ENCODE measurements at regions not wholly inside any gene's neighbourhood (a gene's known extent, or its start where the extent isn't known, plus 50 kb on each side); places are given as distances from the start of the nearest gene placed in this dataset.

GRCh38 chr1:244354810-244355278 lies 96.9 kb downstream of the ADSS2 start:
- peak overlapping the region; percentile 78 for H3K27ac ChIP-seq
- no peak for DNase-seq
- no peaks in the 10 kb centered on the region for H3K79me2 ChIP-seq (ENCODE audit: low read depth)
- H3K36me3 ChIP-seq (ENCODE audit: low read depth) = no peaks in the 10 kb centered on the region
- ChIA-PET POLR2A (ENCODE audit: unreplicated experiment) (no interaction called here), CTCF (no interaction called here)
- H2AFZ ChIP-seq = no peak overlapping the region
- no peak for TF ChIP-seq CTCF (conservative IDR thresholded peaks at IDR 0.05)
- no peak for TF ChIP-seq EZH2 (IDR thresholded peaks at IDR 0.05; ENCODE audit: low read depth)
- no peak overlapping the region for H3K4me2 ChIP-seq
- peaks cover 16% of the 10 kb centered on the region for H3K4me1 ChIP-seq (replicated peaks; ENCODE audit: insufficient read depth)
- H3K9me2 ChIP-seq (ENCODE audit: insufficient read depth) = no peaks in the 10 kb centered on the region
- H4K20me1 ChIP-seq (ENCODE audit: insufficient read depth) = no peaks in the 10 kb centered on the region
- peaks cover 6% of the 10 kb centered on the region for H3F3A ChIP-seq (ENCODE audit: insufficient read depth, low read depth)
- H3K27me3 ChIP-seq (ENCODE audit: insufficient read depth, low read depth) = no peaks in the 10 kb centered on the region
- intact Hi-C loops (cut with micrococcal nuclease; ENCODE audit: unreplicated experiment) = loop anchor here (5.0 kb wide), 1 partner anchor 53 kb away; no protein-coding TSS in a partner anchor
- no TSS peak for BruUV-seq (replicated peaks)
- H3K9me3 ChIP-seq (ENCODE audit: insufficient read depth, low read depth) = no peaks in the 10 kb centered on the region
- no peak overlapping the region for H3K4me3 ChIP-seq

- Histone ChIP-seq H3K9me2 (ENCODE audit: insufficient read depth) (no peaks in the 10 kb centered on the region), H3K79me2 (ENCODE audit: low read depth) (no peaks in the 10 kb centered on the region), H3K4me3 (no peak overlapping the region), H4K20me1 (ENCODE audit: insufficient read depth) (no peaks in the 10 kb centered on the region), H2AFZ (no peak overlapping the region), H3F3A (ENCODE audit: insufficient read depth, low read depth) (peaks cover 6% of the 10 kb centered on the region), H3K36me3 (ENCODE audit: low read depth) (no peaks in the 10 kb centered on the region), H3K27me3 (ENCODE audit: insufficient read depth, low read depth) (no peaks in the 10 kb centered on the region), H3K27ac (no peak overlapping the region), H3K4me1 (replicated peaks; ENCODE audit: insufficient read depth) (peaks cover 16% of the 10 kb centered on the region), H3K4me2 (no peak overlapping the region), H3K9me3 (ENCODE audit: insufficient read depth, low read depth) (no peaks in the 10 kb centered on the region)
- TF ChIP-seq CTCF (conservative IDR thresholded peaks at IDR 0.05) (no peak), EZH2 (IDR thresholded peaks at IDR 0.05; ENCODE audit: low read depth) (no peak)
- BruUV-seq (replicated peaks) = no TSS peak
- CTCF ChIA-PET = no interaction called here
- POLR2A ChIA-PET (ENCODE audit: unreplicated experiment) = no interaction called here
- no peak for DNase-seq
- intact Hi-C loops (cut with micrococcal nuclease; ENCODE audit: unreplicated experiment) = no loop called here
Observed at GRCh38 chr1:244356376-244356775, 95.3 kb downstream of the ADSS2 start.

Measured in PC-9 (cell line).